ENCODE measurements at regions not wholly inside any gene's neighbourhood (a gene's known extent, or its start where the extent isn't known, plus 50 kb on each side); places are given as distances from the start of the nearest gene placed in this dataset.

DNA sequence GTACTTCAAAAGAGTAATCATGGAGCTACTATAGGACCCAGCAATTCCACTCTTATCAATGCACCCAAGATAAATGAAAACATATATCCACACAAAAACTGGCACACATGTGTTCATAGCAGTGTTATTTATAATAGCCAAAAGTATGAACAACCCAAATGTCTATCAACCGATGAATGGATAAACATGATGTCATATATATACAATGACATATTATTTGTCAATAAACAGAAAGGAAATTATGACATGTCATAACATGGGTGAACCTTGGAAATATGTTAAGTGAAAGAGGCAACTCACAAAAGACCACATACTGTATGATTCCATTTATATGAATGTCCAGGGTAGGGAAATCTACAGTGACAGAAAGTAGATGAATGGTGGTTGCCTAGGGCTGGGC, 347.1 kb upstream of the DDHD1 start:
- TF ChIP-seq CTCF (IDR thresholded peaks at IDR 0.05), result no peak
- H3K9me3 ChIP-seq, result peaks cover 0 to 17% of the 10 kb centered on the region in 2 donors
- DNase-seq (no peak), ATAC-seq (no peak)
- H3K4me1 ChIP-seq, result no peaks in the 10 kb centered on the region
- H3K4me3 ChIP-seq, result no peak overlapping the region
- intact Hi-C loops (cut with DNase I), result no loop called here
- H3K36me3 ChIP-seq, result no peaks in the 10 kb centered on the region
- H3K27me3 ChIP-seq, result no peaks in the 10 kb centered on the region
- no peak overlapping the region for H3K27ac ChIP-seq

- intact Hi-C loops (cut with DNase I), result no loop called here
- H3K4me3 ChIP-seq, result no peak overlapping the region
- no peaks in the 10 kb centered on the region for H3K4me1 ChIP-seq
- H3K27ac ChIP-seq, result peak overlapping the region in 1 of 2 donors; percentile 33
- ATAC-seq, result peak; percentile 91
- no peak for TF ChIP-seq CTCF (IDR thresholded peaks at IDR 0.05)
- H3K36me3 ChIP-seq, result no peaks in the 10 kb centered on the region
- H3K9me3 ChIP-seq, result no peaks in the 10 kb centered on the region
- no peaks in the 10 kb centered on the region for H3K27me3 ChIP-seq
- DNase-seq, result no peak
These were observed 343.5 kb upstream of the DDHD1 start for GRCh38 chr14:53496668-53497067.

DNA sequence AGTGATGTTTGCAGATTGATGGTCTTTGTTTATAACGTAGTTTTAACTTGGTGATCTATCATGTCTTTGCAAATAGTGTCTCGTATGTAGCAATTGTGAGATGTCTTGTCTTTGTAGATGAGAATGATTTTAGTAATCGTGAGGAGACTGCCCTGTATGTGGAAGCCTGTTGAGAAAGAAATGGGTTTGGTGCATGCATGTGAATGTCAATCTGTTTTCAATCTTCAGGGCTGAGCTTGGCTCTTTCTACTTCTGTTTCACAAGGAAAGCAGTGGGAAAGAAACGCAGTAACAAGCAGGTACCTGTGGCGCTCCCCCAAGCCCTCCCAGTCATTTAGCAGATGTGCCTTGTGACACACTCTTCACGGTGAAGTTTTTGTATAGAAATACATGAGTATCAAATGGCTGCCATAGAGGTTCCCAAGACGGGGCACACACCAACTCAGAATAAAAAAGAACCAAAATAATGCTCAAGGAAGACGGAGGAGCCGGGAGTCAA, 342.8 kb upstream of the DDHD1 start:
- ATAC-seq (no peak), DNase-seq (no peak)
- H3K9me3 ChIP-seq, result no peaks in the 10 kb centered on the region
- peak overlapping the region in 1 of 2 donors; percentile 33 for H3K27ac ChIP-seq
- H3K4me3 ChIP-seq, result no peak overlapping the region
- H3K27me3 ChIP-seq, result no peaks in the 10 kb centered on the region
- intact Hi-C loops (cut with DNase I), result no loop called here
- TF ChIP-seq CTCF (IDR thresholded peaks at IDR 0.05), result no peak
- H3K4me1 ChIP-seq, result peaks cover 0 to 3% of the 10 kb centered on the region in 2 donors
- no peaks in the 10 kb centered on the region for H3K36me3 ChIP-seq

- Histone ChIP-seq H3K9me3 (no peaks in the 10 kb centered on the region), H3K4me1 (peaks cover 0 to 3% of the 10 kb centered on the region in 2 donors), H3K36me3 (no peaks in the 10 kb centered on the region), H3K27me3 (no peaks in the 10 kb centered on the region), H3K27ac (peak overlapping the region in 1 of 2 donors; percentile 28), H3K4me3 (no peak overlapping the region)
- DNase-seq, result peak in 1 of 4 donors; percentile 32
- intact Hi-C loops (cut with DNase I), result no loop called here
- no peak for ATAC-seq
- no peak for TF ChIP-seq CTCF (IDR thresholded peaks at IDR 0.05)
These were observed 341.5 kb upstream of the DDHD1 start for GRCh38 chr14:53494587-53494986.

- no peak for DNase-seq
- Histone ChIP-seq H3K27me3 (no peaks in the 10 kb centered on the region), H3K4me1 (peaks cover 0 to 3% of the 10 kb centered on the region in 2 donors), H3K4me3 (no peak overlapping the region), H3K36me3 (no peaks in the 10 kb centered on the region), H3K9me3 (no peaks in the 10 kb centered on the region), H3K27ac (peak overlapping the region in 1 of 2 donors; percentile 28)
- no peak for TF ChIP-seq CTCF (IDR thresholded peaks at IDR 0.05)
- intact Hi-C loops (cut with DNase I), result no loop called here
- ATAC-seq, result peak; percentile 23
These were observed 340.7 kb upstream of the DDHD1 start for GRCh38 chr14:53493860-53494259.

Data from left lung (tissue), 4 donors.